ENCODE measurements at regions not wholly inside any gene's neighbourhood (a gene's known extent, or its start where the extent isn't known, plus 50 kb on each side); places are given as distances from the start of the nearest gene placed in this dataset.

- H3K9me3 ChIP-seq = no peaks in the 10 kb centered on the region
- TF ChIP-seq POLR2AphosphoS5 (IDR thresholded peaks at IDR 0.05) (no peak), CTCF (IDR thresholded peaks at IDR 0.05) (no peak), POLR2A (IDR thresholded peaks at IDR 0.05) (no peak)
- H3K36me3 ChIP-seq = no peaks in the 10 kb centered on the region
- intact Hi-C loops (cut with DNase I; ENCODE audit: low total_unique reads) = no loop called here
- H3K27me3 ChIP-seq = no peaks in the 10 kb centered on the region
- DNase-seq (ENCODE audit: low spot score in 2 of 2) = no peak
- H3K4me1 ChIP-seq = no peaks in the 10 kb centered on the region
- H3K4me3 ChIP-seq = no peak overlapping the region
- H3K27ac ChIP-seq = no peak overlapping the region
These were observed 358.1 kb downstream of the COG6 start for GRCh38 chr13:40013554-40013953.

GRCh38 chr13:40016953-40017660 is 361.6 kb downstream of the COG6 start:
- no peaks in the 10 kb centered on the region for H3K36me3 ChIP-seq
- intact Hi-C loops (cut with DNase I; ENCODE audit: low total_unique reads) = no loop called here
- H3K9me3 ChIP-seq = no peaks in the 10 kb centered on the region
- H3K4me1 ChIP-seq = no peaks in the 10 kb centered on the region
- no peak overlapping the region for H3K27ac ChIP-seq
- no peak for DNase-seq (ENCODE audit: low spot score in 2 of 2)
- H3K4me3 ChIP-seq = no peak overlapping the region
- no peaks in the 10 kb centered on the region for H3K27me3 ChIP-seq
- TF ChIP-seq CTCF (IDR thresholded peaks at IDR 0.05) (no peak), POLR2A (IDR thresholded peaks at IDR 0.05) (no peak), POLR2AphosphoS5 (IDR thresholded peaks at IDR 0.05) (no peak)

- H3K4me3 ChIP-seq = no peak overlapping the region
- intact Hi-C loops (cut with DNase I; ENCODE audit: low total_unique reads) = no loop called here
- H3K27me3 ChIP-seq = no peaks in the 10 kb centered on the region
- no peak for TF ChIP-seq CTCF (IDR thresholded peaks at IDR 0.05)
- TF ChIP-seq POLR2A (IDR thresholded peaks at IDR 0.05) = no peak
- no peak for TF ChIP-seq POLR2AphosphoS5 (IDR thresholded peaks at IDR 0.05)
- no peak for DNase-seq (ENCODE audit: low spot score in 2 of 2)
- H3K9me3 ChIP-seq = no peaks in the 10 kb centered on the region
- no peaks in the 10 kb centered on the region for H3K36me3 ChIP-seq
- no peaks in the 10 kb centered on the region for H3K4me1 ChIP-seq
- H3K27ac ChIP-seq = no peak overlapping the region
These were observed 362.3 kb downstream of the COG6 start for GRCh38 chr13:40017662-40018262.

- intact Hi-C loops (cut with DNase I; ENCODE audit: low total_unique reads) = no loop called here
- no peaks in the 10 kb centered on the region for H3K36me3 ChIP-seq
- H3K4me3 ChIP-seq = no peak overlapping the region
- H3K27me3 ChIP-seq = no peaks in the 10 kb centered on the region
- H3K27ac ChIP-seq = no peak overlapping the region
- H3K4me1 ChIP-seq = no peaks in the 10 kb centered on the region
- DNase-seq (ENCODE audit: low spot score in 2 of 2) = no peak
- TF ChIP-seq POLR2AphosphoS5 (IDR thresholded peaks at IDR 0.05) (no peak), CTCF (IDR thresholded peaks at IDR 0.05) (no peak), POLR2A (IDR thresholded peaks at IDR 0.05) (no peak)
- no peaks in the 10 kb centered on the region for H3K9me3 ChIP-seq
These were observed 368.2 kb downstream of the COG6 start for GRCh38 chr13:40023595-40024203.

All from breast epithelium (tissue), 4 donors.